NCI-H1105 (cell line): ENCODE measurements at regions not wholly inside any gene's neighbourhood (a gene's known extent, or its start where the extent isn't known, plus 50 kb on each side); places are given as distances from the start of the nearest gene placed in this dataset.
"Not testable (repeated sequence)": the region's sequence is repeated elsewhere in the genome, so short reads cannot be mapped to it uniquely, and the experiment has no call there.

Experiments
- DNase-seq: peaks from one replicate; lab custom pipeline; 2025; lab: John Stamatoyannopoulos, UW

GRCh38 chr6:21918666-21919065, 325.1 kb downstream of the SOX4 start:
- no peak for DNase-seq

- no peak for DNase-seq
These were observed 328.5 kb downstream of the SOX4 start for GRCh38 chr6:21922086-21922485.

GRCh38 chr6:21924002-21924401, 330.5 kb downstream of the SOX4 start:
- DNase-seq = no peak

- no peak for DNase-seq
These were observed 335.3 kb downstream of the SOX4 start for GRCh38 chr6:21928827-21929226.

- no peak for DNase-seq
These were observed 338.2 kb downstream of the SOX4 start for GRCh38 chr6:21931641-21932335.

- no peak for DNase-seq
These were observed 339.8 kb downstream of the SOX4 start for GRCh38 chr6:21933351-21933750.

DNA sequence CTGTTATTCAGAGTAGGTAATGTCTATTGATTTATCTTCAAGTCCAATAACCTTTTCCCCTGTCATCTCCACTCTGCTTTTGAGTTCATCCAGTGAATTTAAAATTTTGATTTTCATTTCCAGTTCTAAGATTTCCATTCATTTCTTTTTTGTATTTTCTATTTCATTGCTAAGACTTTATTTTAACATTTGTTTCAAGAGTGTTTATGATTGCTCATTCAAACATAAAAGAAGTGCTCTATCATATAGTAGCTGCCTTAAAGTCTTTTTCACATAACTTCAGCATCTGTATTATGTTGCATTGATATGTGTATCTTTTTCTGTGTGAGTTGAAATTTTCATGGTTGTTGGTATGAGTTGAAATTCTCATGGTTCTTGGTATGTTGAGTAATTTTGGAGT, 341.6 kb downstream of the SOX4 start:
- no peak for DNase-seq

DNA sequence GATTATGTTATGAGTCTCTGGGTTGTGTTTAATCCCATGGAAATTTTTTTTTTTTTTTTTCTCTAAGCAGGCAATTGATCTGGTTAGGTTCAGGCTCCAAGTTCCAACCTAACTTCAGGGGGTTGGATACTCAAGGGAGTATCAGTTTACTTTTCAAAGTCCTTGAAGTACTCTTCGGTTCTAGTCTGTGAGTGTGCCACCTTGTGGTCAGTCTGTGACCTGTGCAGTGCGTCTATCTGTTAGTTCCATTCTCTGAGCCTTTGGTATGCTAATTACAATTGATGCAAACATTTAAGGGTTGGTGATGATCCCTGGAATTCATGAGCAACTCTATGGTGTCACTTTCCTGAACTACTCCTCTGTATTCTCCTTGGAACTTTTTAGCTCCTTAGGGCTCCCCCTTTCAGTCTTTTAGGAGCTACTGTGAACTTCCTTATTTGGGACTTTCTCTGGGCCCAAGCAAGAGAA, 342.0 kb downstream of the SOX4 start:
- no peak for DNase-seq

DNA sequence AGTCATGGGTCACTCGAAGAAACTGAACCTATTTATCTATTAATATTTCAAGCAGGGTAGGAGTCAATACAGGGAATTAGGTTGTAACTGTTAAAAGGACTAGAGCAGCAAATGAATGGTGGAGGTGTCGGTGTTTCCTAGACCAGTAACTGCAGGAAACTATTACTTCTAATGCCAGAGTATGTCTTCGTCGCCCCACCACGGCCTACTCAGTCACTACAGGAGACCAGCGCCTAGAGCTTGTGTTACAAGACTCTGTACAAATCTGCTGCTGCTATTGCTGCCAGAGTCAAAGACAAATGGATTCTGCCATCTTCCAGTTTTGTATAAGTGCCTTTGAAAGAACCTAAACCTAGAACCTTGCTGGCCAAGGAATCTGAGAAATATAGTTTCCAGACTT, 343.9 kb downstream of the SOX4 start:
- no peak for DNase-seq

DNA sequence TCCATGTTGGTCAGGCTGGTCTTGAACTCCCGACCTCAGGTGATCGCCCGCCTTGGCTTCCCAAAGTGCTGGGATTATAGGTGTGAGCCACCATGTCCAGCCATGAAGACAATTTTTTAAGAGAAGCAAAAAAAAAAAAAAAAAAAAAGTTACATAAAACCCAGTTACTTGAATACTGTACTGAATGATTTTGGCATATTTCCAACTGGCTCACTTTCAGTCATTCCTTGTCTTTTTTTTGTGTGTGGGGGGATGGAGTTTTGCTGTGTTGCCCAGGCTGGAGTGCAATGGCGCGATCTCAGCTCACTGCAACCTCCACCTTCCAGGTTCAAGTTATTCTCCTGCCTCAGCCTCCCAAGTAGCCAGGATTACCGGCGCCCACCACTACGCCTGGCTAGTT, 345.5 kb downstream of the SOX4 start:
- DNase-seq = not testable (repeated sequence)

DNA sequence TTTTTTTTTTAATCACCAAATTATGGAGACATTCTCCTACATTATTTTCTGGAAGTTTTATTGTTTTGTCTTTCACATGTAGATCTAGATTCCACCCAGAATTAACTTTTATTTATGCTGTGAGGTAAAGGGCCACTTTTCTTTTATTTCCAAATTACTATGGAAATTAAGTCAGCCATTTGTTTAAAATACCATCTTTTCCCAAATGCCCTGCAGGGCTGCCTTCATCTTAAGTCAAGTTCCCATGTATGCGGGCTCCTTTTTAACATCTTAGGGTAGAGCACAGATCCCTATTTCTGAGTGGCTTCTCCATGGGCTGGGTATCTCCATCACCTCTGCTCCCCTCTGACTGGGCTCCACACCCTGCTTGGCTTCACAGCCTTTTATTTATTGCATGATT, 348.4 kb downstream of the SOX4 start:
- no peak for DNase-seq

DNA sequence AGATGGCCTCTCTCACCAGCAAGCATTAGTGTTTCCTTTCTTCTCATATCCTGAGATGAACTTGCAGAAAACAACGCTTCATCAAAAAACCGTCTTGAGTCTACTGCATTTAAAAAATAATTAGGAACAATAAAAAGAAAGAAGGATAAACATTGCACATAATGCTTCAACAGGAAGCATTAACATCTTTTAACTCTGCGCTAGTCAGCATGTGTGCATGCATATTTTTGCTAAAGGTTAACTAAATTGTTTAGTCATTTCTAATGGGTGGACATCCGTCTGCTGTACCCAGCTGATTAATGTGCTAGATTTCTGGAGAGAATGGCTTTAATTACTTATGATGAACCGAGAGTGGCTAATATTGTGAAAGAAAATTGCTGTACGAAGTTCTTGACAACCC, 349.3 kb downstream of the SOX4 start:
- no peak for DNase-seq

DNA sequence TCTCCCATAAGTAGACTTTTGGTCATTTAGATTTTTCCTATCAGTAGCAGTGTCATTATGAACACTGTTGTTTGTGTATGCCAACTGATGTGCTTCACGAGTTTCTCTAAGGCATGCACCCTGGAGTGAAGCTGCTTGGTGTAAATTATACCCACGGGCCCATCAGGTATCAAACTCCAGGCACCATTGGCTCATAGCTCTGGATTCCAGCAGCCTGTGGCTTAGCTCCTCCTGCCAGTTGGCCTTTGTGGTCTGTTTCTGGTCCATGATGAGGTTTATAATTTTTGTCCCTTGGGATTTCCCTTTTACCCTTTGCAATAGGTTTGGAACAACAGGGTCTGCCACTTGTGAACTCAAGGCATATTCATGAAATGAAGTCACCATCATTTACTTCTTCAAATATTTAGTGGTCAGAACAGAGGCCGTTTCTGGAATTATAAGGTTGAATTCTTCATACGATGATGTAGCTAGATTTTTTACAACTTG, 350.5 kb downstream of the PRL start:
- DNase-seq = no peak

- DNase-seq = not testable (repeated sequence)
These were observed 349.6 kb downstream of the PRL start for GRCh38 chr6:21947227-21947626.

DNA sequence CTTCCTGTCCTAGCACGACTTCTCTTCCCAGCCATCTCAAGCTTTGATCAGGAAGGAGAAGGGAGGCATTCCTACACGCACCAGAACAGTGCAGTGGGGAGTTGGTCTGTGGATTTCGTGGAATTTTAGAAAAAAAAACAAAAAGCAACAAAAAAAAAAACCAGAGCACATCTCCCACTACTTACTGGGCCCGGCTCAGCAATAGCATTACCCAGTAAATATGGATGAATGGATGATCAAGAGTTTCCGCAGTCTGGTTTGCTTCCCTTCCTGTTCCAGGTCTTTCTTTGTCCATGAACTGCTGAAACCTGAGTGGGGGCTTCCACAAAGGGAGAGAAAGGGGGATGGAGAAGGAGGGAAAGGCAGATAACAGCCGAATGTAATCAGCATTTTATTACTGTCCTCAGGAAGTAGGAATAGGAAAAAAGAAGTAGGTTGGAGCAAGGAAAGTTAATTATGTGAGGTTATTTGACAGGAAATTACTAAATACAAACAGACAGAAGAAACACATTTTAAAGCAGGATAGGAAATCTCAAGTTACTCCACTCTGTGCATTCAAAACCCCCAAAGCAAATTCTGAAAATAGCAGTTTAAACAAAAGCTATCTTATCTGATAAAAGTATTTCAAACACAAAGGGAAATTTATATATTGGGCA, 349.0 kb downstream of the PRL start:
- DNase-seq = no peak

DNA sequence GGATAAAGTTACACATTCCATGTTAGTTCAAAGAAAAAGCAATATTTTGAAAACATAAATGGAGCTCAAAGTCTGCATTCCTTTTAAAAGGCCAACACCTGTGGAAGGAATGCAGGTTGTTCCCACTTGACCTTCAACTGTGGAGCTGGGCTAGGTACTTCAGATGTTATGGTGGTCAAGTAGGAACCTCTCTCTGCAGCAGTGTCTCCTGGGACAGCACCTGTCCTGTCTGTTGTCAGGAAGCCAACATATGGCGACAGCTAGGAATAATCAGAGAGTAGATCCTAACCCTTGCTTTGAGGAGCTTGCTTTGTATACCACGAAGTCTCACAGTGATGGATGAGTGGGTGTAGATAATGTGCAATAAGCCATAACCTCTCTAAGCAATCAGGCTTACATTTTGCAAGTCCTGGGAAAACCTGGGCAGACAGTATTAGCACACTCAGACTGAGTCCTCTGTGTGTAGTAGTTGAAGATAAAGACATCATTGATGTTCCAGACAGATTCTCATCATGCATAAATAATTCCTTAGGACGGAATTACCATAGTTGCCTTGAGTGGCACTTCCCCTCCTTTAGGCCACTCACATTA, 347.5 kb downstream of the PRL start:
- no peak for DNase-seq

DNA sequence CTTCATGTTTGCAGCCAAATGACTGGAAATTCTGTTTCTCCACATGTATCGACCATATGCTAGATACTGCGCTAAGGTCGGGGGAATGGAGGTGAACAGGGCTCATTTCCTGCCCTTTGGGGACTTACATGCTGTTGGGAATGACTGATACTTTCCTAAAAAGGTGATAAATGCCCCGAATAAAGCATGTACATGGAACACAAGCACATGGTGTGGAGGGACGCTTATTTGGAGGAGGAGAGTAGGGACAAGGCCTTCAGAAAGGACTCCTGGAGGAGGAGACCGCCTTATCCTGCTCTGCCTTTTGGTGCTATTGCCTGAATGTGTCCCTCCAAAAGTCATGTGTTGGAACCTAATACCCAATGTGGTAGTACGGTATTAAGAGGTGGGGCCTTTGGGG, 344.5 kb downstream of the PRL start:
- no peak for DNase-seq

DNA sequence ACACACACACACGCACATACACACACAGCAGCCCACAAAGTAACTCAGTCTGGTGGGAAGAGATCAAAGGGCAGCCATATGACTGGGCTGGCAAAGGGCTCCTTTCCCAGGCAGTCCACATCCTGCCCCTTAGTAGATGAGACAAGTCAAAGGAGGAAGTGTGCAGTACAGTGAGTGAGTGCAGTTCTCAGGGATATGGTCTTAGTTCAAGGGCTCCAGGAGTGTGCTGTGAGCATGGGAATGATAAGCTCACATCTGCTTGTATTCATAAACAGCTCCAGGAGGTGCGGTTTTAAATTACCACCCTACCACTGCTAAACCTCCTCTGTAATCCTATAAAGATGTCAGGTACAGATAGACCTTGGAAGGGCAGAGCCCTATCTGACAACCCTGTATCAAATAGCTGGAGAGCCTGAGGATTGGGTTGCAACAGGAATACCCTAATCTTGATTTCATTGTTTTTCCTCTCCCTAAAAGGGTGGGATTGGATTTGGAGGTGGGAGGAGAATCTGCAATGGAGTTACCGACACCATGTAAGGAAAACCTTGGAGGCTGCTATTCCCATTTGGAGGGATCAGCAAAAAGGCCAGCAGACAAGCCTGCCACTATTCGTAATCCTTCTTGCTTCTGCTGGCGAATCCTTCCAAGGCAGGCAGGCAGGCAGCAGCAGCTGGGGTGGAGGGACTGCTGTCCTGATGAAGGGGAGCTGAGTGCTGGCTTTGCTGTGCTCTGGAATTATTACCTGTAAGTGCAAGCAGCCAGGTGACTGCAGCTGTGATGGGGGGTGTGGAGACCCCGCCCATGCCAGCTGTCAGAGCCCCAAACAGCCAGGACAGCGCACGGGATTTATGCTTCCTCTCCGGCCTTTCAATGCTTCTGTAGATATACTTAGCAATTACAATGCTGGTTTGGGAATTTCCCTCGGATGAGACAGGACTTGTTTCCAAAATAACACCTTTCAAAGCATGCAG, 342.7 kb downstream of the PRL start:
- no peak for DNase-seq

GRCh38 chr6:21955053-21955595, 341.7 kb downstream of the PRL start:
- no peak for DNase-seq

DNA sequence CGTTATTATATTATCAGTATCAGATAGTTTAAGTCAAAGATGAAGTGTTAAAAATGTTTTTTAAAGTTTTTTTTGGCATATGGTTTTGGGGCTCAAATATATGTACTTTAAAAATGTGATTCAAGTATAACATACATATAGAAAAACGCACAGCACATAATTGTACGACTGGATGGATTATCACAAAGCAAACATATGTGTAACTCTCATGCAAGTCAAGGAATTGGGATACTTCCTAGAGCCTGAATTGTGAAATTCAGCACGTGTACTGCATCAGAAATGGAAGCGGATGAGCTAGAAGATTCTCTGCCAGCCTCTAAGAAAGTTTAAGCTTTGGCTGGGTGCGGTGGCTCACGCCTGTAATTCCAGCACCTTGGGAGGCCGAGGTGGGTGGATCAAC, 340.9 kb downstream of the PRL start:
- no peak for DNase-seq

- DNase-seq = no peak
These were observed 338.4 kb downstream of the PRL start for GRCh38 chr6:21958428-21958827.

- no peak for DNase-seq
These were observed 335.6 kb downstream of the PRL start for GRCh38 chr6:21961226-21961625.
